HG03280 (cell line): ENCODE measurements at regions not wholly inside any gene's neighbourhood (a gene's known extent, or its start where the extent isn't known, plus 50 kb on each side); places are given as distances from the start of the nearest gene placed in this dataset.
"Not testable (repeated sequence)": the region's sequence is repeated elsewhere in the genome, so short reads cannot be mapped to it uniquely, and the experiment has no call there.

Experiments used
- ATAC-seq: cut with Tn5 transposase; IDR thresholded peaks from one replicate; pipeline ENCODE4 v1.9.1; 2021; ENCODE audit warnings: mild to moderate bottlenecking, moderate library complexity; ENCODE audit not compliant: unreplicated experiment

GRCh38 chr9:6160579-6160978 lies 55.0 kb upstream of the IL33 start:
- ATAC-seq: no peak

GRCh38 chr9:6153425-6153824 lies 62.2 kb upstream of the IL33 start:
- ATAC-seq: no peak

- no peak for ATAC-seq
Measured at GRCh38 chr9:6152788-6153187, 62.8 kb upstream of the IL33 start.

- ATAC-seq: no peak
Measured at GRCh38 chr9:6150483-6150882, 65.1 kb upstream of the IL33 start.

GRCh38 chr9:6149315-6149714 lies 66.3 kb upstream of the IL33 start:
- no peak for ATAC-seq

- ATAC-seq: no peak
Measured at GRCh38 chr9:6147846-6148245, 67.8 kb upstream of the IL33 start.

GRCh38 chr9:6144947-6145346 lies 70.7 kb upstream of the IL33 start:
- ATAC-seq: no peak

- no peak for ATAC-seq
Measured at GRCh38 chr9:6142799-6143454, 72.7 kb upstream of the IL33 start.

GRCh38 chr9:6135780-6136179 lies 79.8 kb upstream of the IL33 start:
- not testable (repeated sequence) for ATAC-seq

- ATAC-seq: no peak
Measured at GRCh38 chr9:6134661-6135180, 80.9 kb upstream of the IL33 start.

GRCh38 chr9:6133346-6134063 lies 82.1 kb upstream of the IL33 start:
- ATAC-seq: no peak

GRCh38 chr9:6132650-6133049 lies 83.0 kb upstream of the IL33 start:
- ATAC-seq: no peak

- ATAC-seq: no peak
Measured at GRCh38 chr9:6128030-6128429, 87.6 kb upstream of the IL33 start.

- no peak for ATAC-seq
Measured at GRCh38 chr9:6126377-6126776, 89.2 kb upstream of the IL33 start.

GRCh38 chr9:6123416-6123815 lies 92.2 kb upstream of the IL33 start:
- no peak for ATAC-seq

GRCh38 chr9:6121707-6122106 lies 93.9 kb upstream of the IL33 start:
- no peak for ATAC-seq

- no peak for ATAC-seq
Measured at GRCh38 chr9:6114424-6114823, 99.0 kb upstream of the RANBP6 start.

- ATAC-seq: no peak
Measured at GRCh38 chr9:6113819-6114218, 98.4 kb upstream of the RANBP6 start.

GRCh38 chr9:6113312-6113711 lies 97.9 kb upstream of the RANBP6 start:
- no peak for ATAC-seq

GRCh38 chr9:6109986-6110385 lies 94.6 kb upstream of the RANBP6 start:
- ATAC-seq: no peak

GRCh38 chr9:6109571-6109970 lies 94.1 kb upstream of the RANBP6 start:
- no peak for ATAC-seq

GRCh38 chr9:6106711-6107339 lies 91.4 kb upstream of the RANBP6 start:
- ATAC-seq: peak; percentile 77
